Transverse colon (tissue), 4 donors: ENCODE measurements at regions not wholly inside any gene's neighbourhood (a gene's known extent, or its start where the extent isn't known, plus 50 kb on each side); places are given as distances from the start of the nearest gene placed in this dataset.
"Not testable (repeated sequence)": the region's sequence is repeated elsewhere in the genome, so short reads cannot be mapped to it uniquely, and the experiment has no call there.

Source experiments
- CTCF ChIP-seq, 5 experiments: fragments of 200-600 bp in 3 of 5; fragments of 450-650 bp in 2 of 5; sonication (generic) in 3 of 5; IDR thresholded peaks; 1 replicate in 2 of 5; 2 replicates in 3 of 5; pipeline ENCODE4 v1.5.1; 2016 to 2017; ENCODE audit warnings: antibody characterized with exemption in 5 of 5, inconsistent platforms in 3 of 5, mild to moderate bottlenecking in 2 of 5, moderate library complexity in 1 of 5
- POLR2AphosphoS5 ChIP-seq, 3 donors: sonication (generic); formaldehyde crosslinking; IDR thresholded peaks; one replicate each; pipeline ENCODE4 v1.6.1; 2016; ENCODE audit warnings: antibody characterized with exemption in 3 of 3

GRCh38 chrX:93095535-93095934 is 577.8 kb downstream of the NAP1L3 start:
- not testable (repeated sequence) for TF ChIP-seq CTCF, POLR2AphosphoS5 (IDR thresholded peaks at IDR 0.05)
